GM13977 (cell line): ENCODE measurements at regions not wholly inside any gene's neighbourhood (a gene's known extent, or its start where the extent isn't known, plus 50 kb on each side); places are given as distances from the start of the nearest gene placed in this dataset.
"Not testable (repeated sequence)": the region's sequence is repeated elsewhere in the genome, so short reads cannot be mapped to it uniquely, and the experiment has no call there.

Source experiments
- DNase-seq: peaks from one replicate; pipeline ENCODE4 v3.0.0; 2012; ENCODE audit warnings: low spot score
- in situ Hi-C: fragments of 300-500 bp; cut with MboI; formaldehyde crosslinking; loops from one replicate; pipeline ENCODE4 v1.12.0; 2022; ENCODE audit warnings: low sequenced_read_pairs, low pct_unique_long_range_greater_than_20kb, mixed read lengths, inconsistent platforms; ENCODE audit not compliant: unreplicated experiment
- TF ChIP-seq, protein P1 (sequence below): IDR thresholded peaks from 2 replicates; pipeline ENCODE4 v1.5.1; 2012; ENCODE audit warnings: mild to moderate bottlenecking, control low read depth; ENCODE audit not compliant: insufficient read depth; ENCODE audit errors: extremely low read depth, missing control alignments

DNA sequence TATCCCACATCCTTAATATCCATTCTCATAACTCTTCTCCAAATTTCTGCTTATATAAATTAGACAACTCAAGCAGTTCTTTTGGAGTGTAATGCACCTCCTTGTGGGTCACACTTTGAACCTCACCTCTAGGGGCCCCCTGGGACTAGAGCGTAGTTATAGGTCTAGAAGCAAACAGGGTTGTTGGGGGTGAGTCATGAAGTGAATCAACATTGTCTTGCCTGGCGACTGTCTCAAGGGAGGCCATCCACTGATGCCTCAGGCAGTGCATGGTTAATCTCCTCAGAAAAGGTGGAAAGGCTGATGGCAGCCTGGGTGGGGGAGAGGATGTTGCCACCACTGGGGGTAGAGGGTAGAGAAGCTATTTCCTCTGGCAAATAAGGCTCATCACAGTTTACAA is 129.1 kb downstream of the TNFRSF21 start:
- TF ChIP-seq, protein P1, sequence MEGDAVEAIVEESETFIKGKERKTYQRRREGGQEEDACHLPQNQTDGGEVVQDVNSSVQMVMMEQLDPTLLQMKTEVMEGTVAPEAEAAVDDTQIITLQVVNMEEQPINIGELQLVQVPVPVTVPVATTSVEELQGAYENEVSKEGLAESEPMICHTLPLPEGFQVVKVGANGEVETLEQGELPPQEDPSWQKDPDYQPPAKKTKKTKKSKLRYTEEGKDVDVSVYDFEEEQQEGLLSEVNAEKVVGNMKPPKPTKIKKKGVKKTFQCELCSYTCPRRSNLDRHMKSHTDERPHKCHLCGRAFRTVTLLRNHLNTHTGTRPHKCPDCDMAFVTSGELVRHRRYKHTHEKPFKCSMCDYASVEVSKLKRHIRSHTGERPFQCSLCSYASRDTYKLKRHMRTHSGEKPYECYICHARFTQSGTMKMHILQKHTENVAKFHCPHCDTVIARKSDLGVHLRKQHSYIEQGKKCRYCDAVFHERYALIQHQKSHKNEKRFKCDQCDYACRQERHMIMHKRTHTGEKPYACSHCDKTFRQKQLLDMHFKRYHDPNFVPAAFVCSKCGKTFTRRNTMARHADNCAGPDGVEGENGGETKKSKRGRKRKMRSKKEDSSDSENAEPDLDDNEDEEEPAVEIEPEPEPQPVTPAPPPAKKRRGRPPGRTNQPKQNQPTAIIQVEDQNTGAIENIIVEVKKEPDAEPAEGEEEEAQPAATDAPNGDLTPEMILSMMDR: no peak

DNA sequence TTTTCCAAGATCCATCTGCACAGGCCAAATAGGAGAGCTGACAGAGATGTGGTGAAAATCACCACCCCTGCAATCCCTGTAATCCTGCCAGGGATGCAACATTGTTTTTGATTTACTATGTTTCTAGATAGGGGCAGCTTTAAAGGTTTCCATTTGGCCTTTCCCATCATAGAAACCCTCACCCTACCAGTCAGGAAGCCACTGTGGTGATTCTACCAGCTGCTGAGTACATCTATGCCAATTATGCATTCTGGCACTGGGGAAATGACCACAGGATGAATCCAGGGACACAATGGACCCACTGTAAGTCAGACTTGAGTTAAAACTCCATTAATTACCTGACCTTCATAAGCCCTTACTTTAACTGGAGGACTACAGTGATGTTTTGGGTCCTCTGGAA is 130.4 kb downstream of the TNFRSF21 start:
- TF ChIP-seq, protein P1: no peak
- no peak for DNase-seq
- in situ Hi-C loops: no loop called here

More for the DNA sequence above, 129.1 kb downstream of the TNFRSF21 start:
- DNase-seq: no peak
- in situ Hi-C loops: no loop called here

DNA sequence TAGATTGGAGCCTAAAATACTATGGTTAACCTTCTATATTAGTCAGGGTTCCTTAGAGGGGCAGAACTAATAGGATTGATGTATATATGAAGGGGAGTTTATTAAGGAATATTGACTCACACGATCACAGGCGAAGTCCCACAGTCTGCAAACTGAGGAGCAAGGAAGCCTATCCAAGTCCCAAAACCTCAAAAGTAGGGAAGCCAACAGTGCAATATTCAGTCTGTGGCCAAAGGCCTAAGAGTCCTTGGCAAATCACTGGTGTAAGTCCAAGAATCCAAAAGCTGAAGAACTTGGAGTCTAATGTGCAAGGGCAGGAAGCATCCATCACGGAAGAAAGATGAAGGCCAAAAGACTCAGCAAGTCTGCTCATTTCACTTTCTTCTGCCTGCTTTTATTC is 133.5 kb upstream of the ADGRF1 start:
- no peak for DNase-seq
- in situ Hi-C loops: no loop called here
- TF ChIP-seq, protein P1: no peak

DNA sequence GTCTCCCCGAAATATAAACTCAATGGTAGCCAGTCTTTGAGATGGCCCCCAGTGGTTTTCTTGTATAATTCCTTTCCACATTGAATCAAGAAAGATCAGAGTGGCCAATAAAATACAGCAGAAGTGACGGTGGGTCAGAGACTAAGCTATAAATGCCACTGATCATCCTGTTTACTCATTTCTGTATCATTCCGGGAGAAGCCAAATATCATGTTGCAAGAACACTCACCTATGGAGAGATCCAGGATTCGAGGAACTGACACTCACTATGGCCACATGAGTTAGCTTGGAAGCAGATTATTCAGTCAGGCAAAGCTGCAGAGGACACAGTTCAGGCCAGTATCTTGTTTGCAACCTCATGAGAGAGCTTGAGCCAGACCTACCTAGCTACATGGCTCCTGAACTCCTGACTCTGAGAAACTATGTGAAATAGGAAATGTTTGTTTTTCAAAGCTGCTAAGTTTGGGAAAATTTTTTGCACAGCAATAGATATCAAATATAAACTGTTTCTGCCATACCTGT is 132.4 kb upstream of the ADGRF1 start:
- TF ChIP-seq, protein P1: no peak
- no peak for DNase-seq
- in situ Hi-C loops: no loop called here

DNA sequence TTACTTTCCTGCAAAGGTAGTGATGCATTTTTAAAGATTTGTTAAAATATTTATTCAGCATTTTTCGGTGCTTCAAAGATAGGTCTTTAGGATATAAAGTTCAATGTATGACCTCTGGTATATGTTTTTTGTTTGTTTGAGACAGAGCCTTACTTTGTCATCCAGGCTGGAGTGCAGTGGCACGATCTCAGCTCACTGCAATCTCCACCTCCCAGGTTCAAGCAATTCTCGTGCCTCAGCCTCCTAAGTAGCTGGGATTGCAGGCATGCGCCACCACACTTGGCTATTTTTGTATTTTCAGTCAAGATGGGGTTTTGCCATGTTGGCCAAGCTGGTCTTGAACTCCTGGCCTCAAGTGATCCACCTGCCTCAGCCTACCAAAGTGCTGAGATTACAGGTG is 131.9 kb upstream of the ADGRF1 start:
- in situ Hi-C loops, DNase-seq: not testable (repeated sequence)

DNA sequence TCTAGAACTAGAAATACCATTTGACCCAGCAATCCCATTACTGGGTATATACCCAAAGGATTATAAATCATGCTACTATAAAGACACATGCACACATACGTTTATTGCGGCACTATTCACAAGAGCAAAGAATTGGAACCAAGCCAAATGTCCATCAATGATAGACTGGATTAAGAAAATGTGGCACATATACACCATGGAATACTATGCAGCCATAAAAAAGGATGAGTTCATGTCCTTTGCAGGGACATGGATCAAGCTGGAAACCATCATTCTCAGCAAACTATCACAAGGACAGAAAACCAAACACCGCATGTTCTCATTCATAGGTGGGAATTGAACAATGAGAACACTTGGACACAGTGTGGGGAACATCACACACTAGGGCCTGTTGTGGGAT is 131.0 kb upstream of the ADGRF1 start:
- DNase-seq, in situ Hi-C loops: not testable (repeated sequence)

DNA sequence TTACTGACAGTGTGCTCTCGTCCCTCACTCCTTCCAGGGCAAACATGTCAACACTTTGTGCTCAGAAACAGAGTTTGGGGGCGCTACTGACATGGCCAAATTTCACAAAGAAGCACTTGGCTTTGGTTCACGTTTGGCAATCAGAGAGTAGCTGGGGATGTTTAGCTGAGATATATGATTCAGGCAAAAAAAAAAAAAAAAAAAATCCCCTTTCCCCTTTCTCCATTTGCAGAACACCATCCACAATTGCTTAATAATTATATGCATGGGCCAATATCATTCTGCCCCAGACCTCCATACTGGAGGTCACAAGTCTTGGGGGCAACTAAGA is 128.4 kb upstream of the ADGRF1 start:
- in situ Hi-C loops: no loop called here
- no peak for DNase-seq
- TF ChIP-seq, protein P1: no peak
